H1 (cell line): ENCODE measurements at regions not wholly inside any gene's neighbourhood (a gene's known extent, or its start where the extent isn't known, plus 50 kb on each side); places are given as distances from the start of the nearest gene placed in this dataset.

Experiments
- CTCF ChIA-PET: fragments of 300-600 bp; sonication (Branson Sonifier 250); formaldehyde crosslinking; loops from one replicate; lab custom pipeline; 2021; ENCODE audit not compliant: partially characterized antibody; lab: Charles Lee
- POLR2A ChIA-PET: fragments of 300-600 bp; sonication (Branson Sonifier 250); formaldehyde crosslinking; loops from one replicate; lab custom pipeline; 2021; ENCODE audit warnings: inconsistent platforms; ENCODE audit not compliant: partially characterized antibody; lab: Charles Lee
- DNase-seq, 2 experiments: peaks; one replicate each; pipeline versions ENCODE4 v3.0.0 to v3.0.0-alpha.2; 2010 to 2022; ENCODE audit warnings: low spot score in 2 of 2, low read depth in 1 of 2, mixed read lengths in 1 of 2
- FAIRE-seq: peaks from 2 replicates; lab custom pipeline; 2011; peaks lifted over from hg19 to GRCh38; lab: Jason Lieb, UNC
- H2AFZ ChIP-seq: 2 replicates; pipeline ENCODE4 v1.8.1; 2012; ENCODE audit warnings: low read length, inconsistent platforms
- H2AK5ac ChIP-seq: 2 replicates; pipeline ENCODE4 v1.6.1; 2013; ENCODE audit warnings: low read depth, low read length
- H2BK120ac ChIP-seq: replicated peaks from 2 replicates; pipeline ENCODE3; 2013; ENCODE audit warnings: low read depth, low read length, inconsistent platforms
- H2BK12ac ChIP-seq: 2 replicates; pipeline ENCODE4 v1.6.1; 2013; ENCODE audit warnings: low read depth, low read length
- H2BK15ac ChIP-seq: 2 replicates; pipeline ENCODE4 v1.6.1; 2013; ENCODE audit warnings: low read length
- H2BK20ac ChIP-seq: 2 replicates; pipeline ENCODE4 v1.6.1; 2013; ENCODE audit warnings: low read length
- H2BK5ac ChIP-seq: 2 replicates; pipeline ENCODE4 v1.6.1; 2013; ENCODE audit warnings: low read depth, low read length
- H3K14ac ChIP-seq: 2 replicates; pipeline ENCODE4 v1.6.1; 2013; ENCODE audit warnings: inconsistent platforms; ENCODE audit not compliant: insufficient read length
- H3K18ac ChIP-seq: 2 replicates; pipeline ENCODE4 v1.6.1; 2013; ENCODE audit warnings: low read length; ENCODE audit errors: extremely low read depth
- H3K23ac ChIP-seq: 2 replicates; pipeline ENCODE4 v1.6.1; 2013; ENCODE audit warnings: inconsistent platforms; ENCODE audit not compliant: insufficient read length
- H3K23me2 ChIP-seq: 2 replicates; pipeline ENCODE4 v1.6.1; 2013; ENCODE audit warnings: low read depth, low read length
- H3K27ac ChIP-seq: 2 replicates; pipeline ENCODE4 v1.6.1; 2011; ENCODE audit warnings: low read depth, low read length, inconsistent platforms
- H3K27me3 ChIP-seq, 4 experiments: replicated peaks in 1 of 4; 1 replicate in 1 of 4; 2 replicates in 3 of 4; pipeline versions ENCODE4 v1.6.1 to v1.8.1; 2011 to 2013; ENCODE audit warnings: low read length in 3 of 4, mild to moderate bottlenecking in 3 of 4, inconsistent platforms in 2 of 4, mixed read lengths in 2 of 4, moderate library complexity in 1 of 4; ENCODE audit not compliant: control insufficient read depth in 3 of 4, insufficient read depth in 3 of 4; ENCODE audit errors: extremely low read depth in 1 of 4
- H3K36me3 ChIP-seq, 4 experiments: 2 replicates each; pipeline versions ENCODE4 v1.6.1 to v1.8.1; 2011 to 2013; ENCODE audit warnings: mild to moderate bottlenecking in 4 of 4, low read length in 3 of 4, moderate library complexity in 2 of 4, control low read depth in 1 of 4, inconsistent platforms in 1 of 4; ENCODE audit not compliant: insufficient read depth in 4 of 4, control insufficient read depth in 2 of 4
- H3K4ac ChIP-seq: replicated peaks from 2 replicates; pipeline ENCODE3; 2013; ENCODE audit warnings: low read length, low read depth, mixed read lengths, inconsistent platforms; ENCODE audit not compliant: insufficient read length
- H3K4me1 ChIP-seq, 4 experiments: replicated peaks in 1 of 4; 1 replicate in 1 of 4; 2 replicates in 3 of 4; pipeline versions ENCODE4 v1.6.1 to v1.8.1; 2011 to 2013; ENCODE audit warnings: low read length in 3 of 4, inconsistent platforms in 2 of 4, mixed read lengths in 1 of 4; ENCODE audit not compliant: insufficient read depth in 4 of 4, control insufficient read depth in 3 of 4
- H3K4me2 ChIP-seq, 2 experiments: 2 replicates each; pipeline versions ENCODE4 v1.6.1 to v1.8.1; 2011 to 2013; ENCODE audit warnings: low read depth in 2 of 2, low read length in 2 of 2, control low read depth in 1 of 2, inconsistent platforms in 1 of 2, mild to moderate bottlenecking in 1 of 2; ENCODE audit not compliant: insufficient read depth in 1 of 2
- H3K4me3 ChIP-seq, 4 experiments: fragments of 200-600, 300-600 bp in 1 of 4; sonication (generic), shearing (Covaris generic), sonication (Bioruptor Twin) in 1 of 4; 2 replicates each; pipeline versions ENCODE4 v1.5.1 to v1.8.1; 2011 to 2016; ENCODE audit warnings: low read length in 4 of 4, low read depth in 3 of 4, control low read depth in 2 of 4, inconsistent platforms in 2 of 4, mild to moderate bottlenecking in 2 of 4, mixed read lengths in 1 of 4, moderate library complexity in 1 of 4; ENCODE audit not compliant: insufficient read depth in 2 of 4; ENCODE audit errors: extremely low read depth in 1 of 4
- H3K56ac ChIP-seq: replicated peaks from 2 replicates; pipeline ENCODE3; 2013; ENCODE audit warnings: low read depth, mild to moderate bottlenecking, mixed read lengths, low read length, inconsistent platforms; ENCODE audit not compliant: insufficient read length
- H3K79me1 ChIP-seq: 2 replicates; pipeline ENCODE4 v1.6.1; 2013; ENCODE audit warnings: low read depth, low read length, control low read depth
- H3K79me2 ChIP-seq, 2 experiments: 2 replicates each; pipeline versions ENCODE4 v1.6.1 to v1.8.1; 2012 to 2013; ENCODE audit warnings: low read length in 2 of 2, mild to moderate bottlenecking in 2 of 2, inconsistent platforms in 1 of 2; ENCODE audit not compliant: insufficient read depth in 2 of 2, control insufficient read depth in 1 of 2
- H3K9ac ChIP-seq, 4 experiments: replicated peaks in 1 of 4; 1 replicate in 1 of 4; 2 replicates in 3 of 4; pipeline versions ENCODE4 v1.6.1 to v1.8.1; 2011 to 2013; ENCODE audit warnings: low read depth in 3 of 4, low read length in 3 of 4, control low read depth in 2 of 4, mild to moderate bottlenecking in 2 of 4, moderate library complexity in 2 of 4, inconsistent platforms in 1 of 4; ENCODE audit errors: extremely low read depth in 1 of 4
- H3K9me3 ChIP-seq, 2 experiments: 2 replicates each; pipeline versions ENCODE4 v1.6.1 to v1.8.1; 2012 to 2013; ENCODE audit warnings: mild to moderate bottlenecking in 2 of 2, moderate library complexity in 2 of 2, control low read depth in 1 of 2, inconsistent platforms in 1 of 2, low read depth in 1 of 2, low read length in 1 of 2, mixed read lengths in 1 of 2; ENCODE audit not compliant: insufficient read depth in 2 of 2
- H4K20me1 ChIP-seq, 2 experiments: replicated peaks in 1 of 2; 2 replicates each; pipeline versions ENCODE3 to v1.8.1; 2011 to 2013; ENCODE audit warnings: inconsistent platforms in 2 of 2, low read length in 2 of 2, mild to moderate bottlenecking in 1 of 2; ENCODE audit not compliant: insufficient read depth in 2 of 2, control insufficient read depth in 1 of 2
- H4K5ac ChIP-seq: 2 replicates; pipeline ENCODE4 v1.6.1; 2013; ENCODE audit warnings: low read length, low read depth, mixed read lengths, inconsistent platforms; ENCODE audit not compliant: insufficient read length
- H4K8ac ChIP-seq: 2 replicates; pipeline ENCODE4 v1.8.0; 2013; ENCODE audit warnings: mild to moderate bottlenecking, moderate library complexity, low read length, inconsistent platforms; ENCODE audit not compliant: insufficient read depth; ENCODE audit errors: extremely low read depth
- H4K91ac ChIP-seq: replicated peaks from 2 replicates; pipeline ENCODE3; 2013; ENCODE audit warnings: low read length, mixed read lengths, inconsistent platforms; ENCODE audit not compliant: insufficient read length
- GTF2F1 ChIP-seq: IDR thresholded peaks from 2 replicates; pipeline ENCODE4 v1.6.1; 2012; ENCODE audit warnings: low read depth, low read length, improper control_type of control experiment, borderline replicate concordance
- KDM5A ChIP-seq: fragments of 200-600 bp; IDR thresholded peaks from 2 replicates; pipeline ENCODE4 v1.7.1; 2012; ENCODE audit warnings: mild to moderate bottlenecking, low read length, inconsistent platforms, mixed read lengths
- WGBS, 2 experiments: shearing (Covaris generic) in 1 of 2; methylation state at CpG; one replicate each; pipeline versions ENCODE4 v1.1.6 to v1.1.7; 2013 to 2015; ENCODE audit warnings: low lambda C conversion rate in 2 of 2, mixed read lengths in 2 of 2, inconsistent platforms in 1 of 2, low coverage in 1 of 2, missing lambda C conversion rate in 1 of 2; ENCODE audit not compliant: insufficient replicate concordance in 2 of 2, insufficient coverage in 1 of 2, insufficient read length in 1 of 2; ENCODE audit errors: extremely low coverage in 1 of 2, missing lambda C conversion rate in 1 of 2; 5-methylcytosine and 5-hydroxymethylcytosine counted together
- TF ChIP-seq, protein P1 (sequence below): IDR thresholded peaks from 2 replicates; pipeline ENCODE4 v1.6.1; 2012; ENCODE audit warnings: inconsistent platforms

DNA sequence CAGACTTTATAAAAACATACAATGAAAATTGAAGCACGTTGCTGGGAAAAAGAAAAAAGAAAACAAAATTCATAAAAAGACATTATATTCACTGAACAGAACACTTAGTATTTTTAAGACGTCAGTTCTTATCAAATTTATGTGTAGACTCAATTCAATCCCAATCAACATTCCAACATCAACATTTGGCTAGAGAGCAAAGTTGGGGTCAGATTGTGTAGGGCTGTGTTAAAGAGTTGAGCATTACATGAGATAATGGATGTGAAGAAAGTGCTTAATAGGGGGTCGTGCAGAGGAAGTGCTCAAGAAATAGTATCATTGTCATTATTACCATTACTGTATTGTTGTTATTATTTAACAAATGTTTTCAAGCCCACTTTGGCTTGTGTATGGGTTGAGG is 154.1 kb upstream of the TNP1 start:
- Histone ChIP-seq H2BK20ac (no peak overlapping the region), H3K23me2 (no peaks in the 10 kb centered on the region; the same call in 1 of the 2 replicates), H3K9ac (no peak overlapping the region), H3K14ac (no peak overlapping the region), H3K27me3 (no peaks in the 10 kb centered on the region), H3K56ac (no peak overlapping the region), H4K91ac (no peak overlapping the region), H4K5ac (no peak overlapping the region), H4K8ac (no peak overlapping the region), H4K20me1 (no peaks in the 10 kb centered on the region), H3K4ac (no peak overlapping the region), H3K27ac (no peak overlapping the region), H3K9me3 (no peaks in the 10 kb centered on the region), H2BK12ac (no peak overlapping the region), H2AK5ac (no peak overlapping the region), H2BK120ac (no peak overlapping the region), H3K36me3 (no peaks in the 10 kb centered on the region), H3K18ac (no peak overlapping the region), H3K4me3 (no peak overlapping the region), H2BK5ac (no peak overlapping the region), H3K79me2 (no peaks in the 10 kb centered on the region), H3K79me1 (no peaks in the 10 kb centered on the region), H3K4me2 (no peak overlapping the region), H3K4me1 (no peaks in the 10 kb centered on the region), H2AFZ (no peak overlapping the region), H3K23ac (no peak overlapping the region), H2BK15ac (no peak overlapping the region)
- WGBS, 2 experiments: 77% methylated on average over 3 of the region's 3 CpGs; no CpG with 5 or more reads in 1 of the 2 experiments
- no peak for FAIRE-seq
- ChIA-PET CTCF (no interaction called here), POLR2A (no interaction called here)
- DNase-seq: no peak
- no peak for TF ChIP-seq GTF2F1
- TF ChIP-seq, protein P1, sequence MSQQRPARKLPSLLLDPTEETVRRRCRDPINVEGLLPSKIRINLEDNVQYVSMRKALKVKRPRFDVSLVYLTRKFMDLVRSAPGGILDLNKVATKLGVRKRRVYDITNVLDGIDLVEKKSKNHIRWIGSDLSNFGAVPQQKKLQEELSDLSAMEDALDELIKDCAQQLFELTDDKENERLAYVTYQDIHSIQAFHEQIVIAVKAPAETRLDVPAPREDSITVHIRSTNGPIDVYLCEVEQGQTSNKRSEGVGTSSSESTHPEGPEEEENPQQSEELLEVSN: no peak
- TF ChIP-seq KDM5A: no peak
